Fibroblast of villous mesenchyme (primary cell): ENCODE measurements at regions not wholly inside any gene's neighbourhood (a gene's known extent, or its start where the extent isn't known, plus 50 kb on each side); places are given as distances from the start of the nearest gene placed in this dataset.

ENCODE experiments used
- DNase-seq: peaks from one replicate; pipeline ENCODE4 v3.0.0-alpha.2; 2010; ENCODE audit warnings: low read depth
- H3K4me3 ChIP-seq: 2 replicates; pipeline ENCODE4 v1.5.1; 2011; ENCODE audit warnings: low read depth, mild to moderate bottlenecking, low read length
- TF ChIP-seq, protein P1 (sequence below): IDR thresholded peaks from 2 replicates; pipeline ENCODE4 v1.5.1; 2012; ENCODE audit warnings: low read depth, mild to moderate bottlenecking, low read length; ENCODE audit not compliant: insufficient read depth

DNA sequence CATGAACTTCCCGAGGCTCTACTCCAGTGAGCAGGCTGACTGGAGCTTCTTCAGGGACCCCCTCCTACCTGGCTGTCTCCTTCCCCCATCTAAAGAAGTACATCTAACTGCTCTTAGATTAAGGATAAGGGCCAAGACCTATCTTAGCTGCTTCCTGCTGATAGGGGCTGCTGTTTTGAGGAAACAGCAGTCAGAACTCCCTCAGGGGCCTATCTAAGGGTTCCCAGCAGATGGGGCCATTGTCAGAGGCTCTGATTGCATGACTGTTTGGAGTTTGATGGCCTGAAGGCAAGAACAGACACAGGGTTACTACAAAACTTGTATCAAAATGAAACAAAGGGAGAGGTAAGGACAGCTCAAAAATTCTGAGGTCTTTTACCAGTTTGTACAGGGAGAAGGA, 2636.9 kb upstream of the PCDH20 start:
- H3K4me3 ChIP-seq = no peak overlapping the region
- TF ChIP-seq, protein P1, sequence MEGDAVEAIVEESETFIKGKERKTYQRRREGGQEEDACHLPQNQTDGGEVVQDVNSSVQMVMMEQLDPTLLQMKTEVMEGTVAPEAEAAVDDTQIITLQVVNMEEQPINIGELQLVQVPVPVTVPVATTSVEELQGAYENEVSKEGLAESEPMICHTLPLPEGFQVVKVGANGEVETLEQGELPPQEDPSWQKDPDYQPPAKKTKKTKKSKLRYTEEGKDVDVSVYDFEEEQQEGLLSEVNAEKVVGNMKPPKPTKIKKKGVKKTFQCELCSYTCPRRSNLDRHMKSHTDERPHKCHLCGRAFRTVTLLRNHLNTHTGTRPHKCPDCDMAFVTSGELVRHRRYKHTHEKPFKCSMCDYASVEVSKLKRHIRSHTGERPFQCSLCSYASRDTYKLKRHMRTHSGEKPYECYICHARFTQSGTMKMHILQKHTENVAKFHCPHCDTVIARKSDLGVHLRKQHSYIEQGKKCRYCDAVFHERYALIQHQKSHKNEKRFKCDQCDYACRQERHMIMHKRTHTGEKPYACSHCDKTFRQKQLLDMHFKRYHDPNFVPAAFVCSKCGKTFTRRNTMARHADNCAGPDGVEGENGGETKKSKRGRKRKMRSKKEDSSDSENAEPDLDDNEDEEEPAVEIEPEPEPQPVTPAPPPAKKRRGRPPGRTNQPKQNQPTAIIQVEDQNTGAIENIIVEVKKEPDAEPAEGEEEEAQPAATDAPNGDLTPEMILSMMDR = no peak
- DNase-seq = no peak

GRCh38 chr13:64051278-64051677, 2635.6 kb upstream of the PCDH20 start:
- TF ChIP-seq, protein P1 = no peak
- no peak for DNase-seq
- H3K4me3 ChIP-seq = no peak overlapping the region

DNA sequence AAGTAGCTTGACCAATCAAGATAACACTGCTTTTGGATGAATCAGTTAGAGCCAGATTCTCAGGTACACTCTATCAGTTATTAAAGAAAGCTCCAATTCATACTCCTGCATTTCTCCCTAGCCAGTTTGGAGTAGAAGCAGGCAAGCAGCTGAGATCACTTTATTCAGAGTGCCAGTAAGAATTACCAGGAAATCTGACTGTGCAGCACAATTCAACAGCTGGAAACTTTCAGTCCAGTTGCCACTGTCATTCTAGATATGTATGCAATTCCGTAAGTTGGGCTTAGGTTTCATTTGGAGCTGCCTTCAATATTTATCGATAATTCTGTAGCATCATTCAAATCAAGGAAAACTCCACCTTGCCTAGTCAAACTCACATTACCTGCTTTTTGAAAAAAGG, 2625.6 kb upstream of the PCDH20 start:
- H3K4me3 ChIP-seq = no peak overlapping the region
- TF ChIP-seq, protein P1 = no peak
- DNase-seq = no peak

DNA sequence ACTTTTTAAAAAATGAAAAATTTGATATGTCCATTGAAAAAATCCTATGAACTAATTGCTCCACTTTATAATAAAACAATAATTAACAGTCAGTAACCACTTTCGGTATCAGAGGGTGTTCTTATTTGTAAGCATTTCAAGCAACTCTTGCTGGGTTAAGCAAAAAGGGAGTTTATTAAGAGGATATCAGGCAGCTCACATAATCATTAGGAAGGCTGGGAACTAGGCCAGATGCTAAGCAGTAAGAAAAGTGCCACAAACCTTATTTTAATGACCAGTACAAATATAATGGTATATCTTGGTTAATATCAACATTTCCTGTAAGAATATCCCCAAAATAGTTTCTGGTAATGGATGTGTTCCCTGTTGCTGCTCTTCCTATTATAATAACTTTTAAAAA, 2618.3 kb upstream of the PCDH20 start:
- TF ChIP-seq, protein P1 = no peak
- no peak overlapping the region for H3K4me3 ChIP-seq

GRCh38 chr13:64029343-64030093, 2613.9 kb upstream of the PCDH20 start:
- H3K4me3 ChIP-seq = no peak overlapping the region
- TF ChIP-seq, protein P1 = no peak
- no peak for DNase-seq

More for the DNA sequence above, 2618.3 kb upstream of the PCDH20 start:
- DNase-seq = no peak

DNA sequence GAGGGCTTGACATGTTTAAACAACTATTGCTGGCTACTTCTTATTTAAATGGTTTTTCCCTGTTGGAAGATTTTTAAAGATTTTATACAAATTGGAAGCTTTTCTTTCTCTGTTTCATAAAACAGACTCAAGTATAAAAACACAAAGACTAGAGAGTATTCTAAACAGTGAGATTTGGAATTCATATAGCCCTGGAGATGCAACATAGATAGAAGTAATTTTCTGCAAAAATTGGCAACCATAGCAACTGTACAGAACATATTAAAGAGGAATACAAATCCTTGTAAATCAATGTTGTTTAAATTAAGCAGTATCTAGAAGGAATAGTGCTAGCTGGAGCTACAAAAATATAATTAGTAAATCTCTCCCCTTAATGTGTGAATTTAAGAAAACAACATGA, 2612.9 kb upstream of the PCDH20 start:
- no peak for DNase-seq
- H3K4me3 ChIP-seq = no peak overlapping the region
- TF ChIP-seq, protein P1 = no peak

- TF ChIP-seq, protein P1 = no peak
- DNase-seq = no peak
- H3K4me3 ChIP-seq = no peak overlapping the region
Observed at GRCh38 chr13:64020126-64020525, 2604.5 kb upstream of the PCDH20 start.
